Osteocyte (in vitro differentiated cells): ENCODE measurements at regions not wholly inside any gene's neighbourhood (a gene's known extent, or its start where the extent isn't known, plus 50 kb on each side); places are given as distances from the start of the nearest gene placed in this dataset.

Experiments used
- DNase-seq: peaks from one replicate; pipeline ENCODE4 v3.0.0; 2021; ENCODE audit warnings: mixed read lengths; ENCODE audit not compliant: unreplicated experiment; ENCODE audit errors: extremely low spot score
- H3K27ac Mint-ChIP-seq: one replicate; pipeline ENCODE4 v1.8.0; 2021; ENCODE audit warnings: mild to moderate bottlenecking, mixed read lengths; ENCODE audit not compliant: unreplicated experiment
- H3K27me3 Mint-ChIP-seq: one replicate; pipeline ENCODE4 v1.8.0; 2021; ENCODE audit warnings: mixed read lengths; ENCODE audit not compliant: unreplicated experiment
- H3K36me3 Mint-ChIP-seq: one replicate; pipeline ENCODE4 v1.8.0; 2021; ENCODE audit warnings: mixed read lengths; ENCODE audit not compliant: unreplicated experiment
- H3K4me1 Mint-ChIP-seq: one replicate; pipeline ENCODE4 v1.8.0; 2021; ENCODE audit warnings: mixed read lengths; ENCODE audit not compliant: unreplicated experiment
- H3K4me3 Mint-ChIP-seq: one replicate; pipeline ENCODE4 v1.8.0; 2021; ENCODE audit warnings: mild to moderate bottlenecking, moderate library complexity, mixed read lengths; ENCODE audit not compliant: unreplicated experiment
- H3K9me3 Mint-ChIP-seq: one replicate; pipeline ENCODE4 v1.8.0; 2021; ENCODE audit warnings: mixed read lengths; ENCODE audit not compliant: unreplicated experiment
- TF ChIP-seq, protein P1 (sequence below): fragments of 200-600 bp; sonication (generic); IDR thresholded peaks from 2 replicates; pipeline ENCODE4 v1.5.0; 2021; ENCODE audit warnings: antibody characterized with exemption, mild to moderate bottlenecking, moderate library complexity

DNA sequence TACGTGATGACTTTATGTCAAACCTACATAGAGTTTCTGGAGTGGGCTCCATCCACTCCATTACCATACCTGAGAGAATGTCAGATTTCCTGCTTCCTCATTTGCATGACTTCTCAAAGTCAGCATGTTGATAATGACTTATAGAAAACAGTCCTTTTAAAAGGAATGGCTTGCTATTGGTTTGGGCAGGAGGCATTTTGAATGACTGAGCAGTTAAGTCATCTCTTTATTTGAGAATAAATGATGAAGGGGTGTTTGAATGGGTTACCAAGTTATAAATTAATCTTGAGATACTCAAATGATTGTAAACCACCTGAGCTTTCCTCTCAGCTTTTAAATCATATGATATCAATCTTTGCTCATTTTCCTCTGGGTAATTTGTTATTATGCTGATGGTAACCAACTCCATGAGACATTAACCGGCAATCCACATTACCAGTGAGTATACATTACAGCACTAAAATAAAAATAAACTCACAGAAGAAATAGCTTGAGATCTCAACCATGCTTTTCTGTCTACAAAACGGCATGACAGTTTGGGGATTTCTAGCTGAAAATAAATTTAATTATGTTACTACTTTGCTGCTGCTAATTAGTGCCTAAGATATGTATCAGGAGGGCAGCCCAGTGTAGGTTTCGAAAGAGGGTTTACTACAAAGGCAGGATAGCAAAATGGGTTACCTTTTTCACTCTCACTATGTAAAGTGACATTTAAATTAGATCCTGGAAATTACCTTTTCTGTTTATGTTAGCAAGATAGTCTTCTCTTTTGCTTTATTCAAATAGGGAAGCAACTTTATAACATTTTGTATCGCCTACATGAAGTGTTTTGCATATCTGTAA, 78.8 kb downstream of the RPS12 start:
- TF ChIP-seq, protein P1, sequence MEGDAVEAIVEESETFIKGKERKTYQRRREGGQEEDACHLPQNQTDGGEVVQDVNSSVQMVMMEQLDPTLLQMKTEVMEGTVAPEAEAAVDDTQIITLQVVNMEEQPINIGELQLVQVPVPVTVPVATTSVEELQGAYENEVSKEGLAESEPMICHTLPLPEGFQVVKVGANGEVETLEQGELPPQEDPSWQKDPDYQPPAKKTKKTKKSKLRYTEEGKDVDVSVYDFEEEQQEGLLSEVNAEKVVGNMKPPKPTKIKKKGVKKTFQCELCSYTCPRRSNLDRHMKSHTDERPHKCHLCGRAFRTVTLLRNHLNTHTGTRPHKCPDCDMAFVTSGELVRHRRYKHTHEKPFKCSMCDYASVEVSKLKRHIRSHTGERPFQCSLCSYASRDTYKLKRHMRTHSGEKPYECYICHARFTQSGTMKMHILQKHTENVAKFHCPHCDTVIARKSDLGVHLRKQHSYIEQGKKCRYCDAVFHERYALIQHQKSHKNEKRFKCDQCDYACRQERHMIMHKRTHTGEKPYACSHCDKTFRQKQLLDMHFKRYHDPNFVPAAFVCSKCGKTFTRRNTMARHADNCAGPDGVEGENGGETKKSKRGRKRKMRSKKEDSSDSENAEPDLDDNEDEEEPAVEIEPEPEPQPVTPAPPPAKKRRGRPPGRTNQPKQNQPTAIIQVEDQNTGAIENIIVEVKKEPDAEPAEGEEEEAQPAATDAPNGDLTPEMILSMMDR, result no peak
- Mint-ChIP-seq H3K36me3 (no peaks in the 10 kb centered on the region), H3K4me1 (peaks cover 11% of the 10 kb centered on the region), H3K27ac (no peak overlapping the region), H3K27me3 (no peaks in the 10 kb centered on the region), H3K9me3 (peaks cover 8% of the 10 kb centered on the region), H3K4me3 (no peak overlapping the region)
- DNase-seq, result no peak

DNA sequence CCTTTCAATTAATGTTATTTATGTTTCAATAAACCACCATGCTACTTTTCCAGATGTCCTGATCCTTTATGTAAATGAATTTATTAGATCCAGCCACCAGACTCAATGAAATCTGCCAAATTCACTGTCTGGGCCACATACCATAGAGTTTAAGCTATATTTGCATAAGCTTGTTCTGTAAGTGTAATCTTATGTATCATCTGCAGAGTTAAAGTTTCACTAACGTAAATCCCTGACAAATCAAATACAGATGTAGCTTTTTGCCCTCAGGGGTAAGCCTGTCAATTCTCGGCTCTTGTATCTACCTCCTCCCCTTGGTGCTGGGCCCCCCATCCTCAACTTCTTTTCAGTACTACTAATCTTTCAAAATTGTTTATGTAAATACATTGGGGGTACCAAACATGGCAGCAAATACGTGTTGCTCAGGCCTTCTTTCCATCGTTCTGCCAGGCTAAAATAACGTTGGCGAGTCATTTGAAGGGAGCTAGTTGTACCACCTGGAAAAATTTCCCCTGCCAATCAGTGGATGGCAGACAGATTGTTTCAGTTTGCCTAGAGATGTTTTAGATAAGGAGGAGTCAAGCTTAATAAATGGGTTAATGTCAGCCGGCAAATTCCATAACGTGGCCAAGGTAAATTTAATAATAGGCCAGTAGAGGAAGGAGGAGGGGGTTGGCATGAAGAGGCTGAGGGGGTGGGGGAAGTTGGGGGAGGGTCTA, 79.6 kb downstream of the RPS12 start:
- no peaks in the 10 kb centered on the region for H3K27me3 Mint-ChIP-seq
- TF ChIP-seq, protein P1, result no peak
- H3K4me3 Mint-ChIP-seq, result no peak overlapping the region
- H3K9me3 Mint-ChIP-seq, result peaks cover 8% of the 10 kb centered on the region
- DNase-seq, result no peak
- no peak overlapping the region for H3K27ac Mint-ChIP-seq
- H3K36me3 Mint-ChIP-seq, result no peaks in the 10 kb centered on the region
- H3K4me1 Mint-ChIP-seq, result peaks cover 11% of the 10 kb centered on the region

DNA sequence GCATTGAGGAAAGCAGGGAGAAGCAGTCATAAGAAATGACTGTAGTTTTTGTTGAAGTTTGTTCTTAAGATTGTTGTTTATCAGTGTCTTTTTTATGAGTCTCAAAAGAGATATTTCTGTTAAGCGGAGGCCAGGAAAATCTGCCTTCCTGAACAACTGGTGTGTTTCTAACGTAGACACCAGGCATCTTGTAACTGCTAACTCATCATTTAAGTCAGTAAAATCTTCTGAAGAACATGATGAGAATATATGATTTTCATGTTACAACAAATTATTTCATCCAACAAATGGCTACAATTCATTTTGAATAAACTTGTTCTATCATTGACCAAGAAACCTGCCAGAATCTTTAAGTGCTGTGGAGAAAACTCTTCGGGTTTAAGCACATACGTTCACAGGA, 84.0 kb downstream of the RPS12 start:
- Mint-ChIP-seq H3K4me3 (no peak overlapping the region), H3K27ac (no peak overlapping the region), H3K9me3 (no peaks in the 10 kb centered on the region), H3K4me1 (peaks cover 11% of the 10 kb centered on the region), H3K27me3 (no peaks in the 10 kb centered on the region), H3K36me3 (no peaks in the 10 kb centered on the region)
- TF ChIP-seq, protein P1, result no peak
- DNase-seq, result no peak

DNA sequence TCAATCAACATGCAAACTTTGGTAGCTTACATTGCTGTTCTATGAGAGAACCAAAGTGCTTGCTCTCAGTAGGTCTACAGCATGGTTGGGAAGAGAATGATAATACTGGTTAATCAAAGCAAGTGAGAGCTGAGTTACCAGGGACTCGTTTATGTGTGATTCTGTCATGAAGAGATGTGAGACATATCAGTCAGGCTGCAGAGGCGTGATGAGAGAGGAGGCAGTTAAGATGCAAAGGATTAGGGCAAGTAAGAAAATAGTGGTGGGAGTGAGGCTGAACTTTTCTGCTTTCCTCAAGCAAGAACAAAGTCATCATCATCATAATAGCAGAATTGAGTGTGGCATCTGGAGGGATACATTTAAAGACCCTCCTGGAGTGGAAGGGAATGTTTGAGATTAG, 86.5 kb downstream of the RPS12 start:
- no peaks in the 10 kb centered on the region for H3K9me3 Mint-ChIP-seq
- no peaks in the 10 kb centered on the region for H3K27me3 Mint-ChIP-seq
- no peak for DNase-seq
- H3K4me3 Mint-ChIP-seq, result no peak overlapping the region
- TF ChIP-seq, protein P1, result no peak
- no peaks in the 10 kb centered on the region for H3K4me1 Mint-ChIP-seq
- no peak overlapping the region for H3K27ac Mint-ChIP-seq
- no peaks in the 10 kb centered on the region for H3K36me3 Mint-ChIP-seq

DNA sequence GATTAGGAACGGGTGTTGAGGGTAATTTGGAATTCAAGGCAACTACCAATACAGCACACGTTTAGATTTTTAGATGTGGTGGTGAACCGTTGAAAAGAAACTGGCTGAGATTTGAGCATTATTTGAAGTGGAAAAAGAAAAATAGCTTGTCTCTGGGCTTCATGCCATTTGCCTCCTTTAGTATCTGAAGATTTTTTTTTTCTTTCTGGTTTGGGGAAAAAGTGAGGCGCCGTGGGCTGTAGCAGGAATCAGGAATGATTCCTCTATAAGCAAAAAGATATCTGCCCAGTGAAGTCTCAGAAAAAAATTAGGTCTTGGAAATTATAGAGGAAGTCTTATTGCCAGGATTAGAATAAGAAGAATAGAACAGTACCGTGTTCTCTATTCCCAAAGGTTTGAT, 88.5 kb downstream of the RPS12 start:
- TF ChIP-seq, protein P1, result no peak
- H3K27me3 Mint-ChIP-seq, result no peaks in the 10 kb centered on the region
- no peaks in the 10 kb centered on the region for H3K36me3 Mint-ChIP-seq
- no peaks in the 10 kb centered on the region for H3K9me3 Mint-ChIP-seq
- H3K27ac Mint-ChIP-seq, result no peak overlapping the region
- peaks cover 10% of the 10 kb centered on the region for H3K4me1 Mint-ChIP-seq
- no peak for DNase-seq
- H3K4me3 Mint-ChIP-seq, result no peak overlapping the region
